Keratinocyte (primary cell): ENCODE measurements at regions not wholly inside any gene's neighbourhood (a gene's known extent, or its start where the extent isn't known, plus 50 kb on each side); places are given as distances from the start of the nearest gene placed in this dataset.

Experiments used
- EZH2 ChIP-seq: IDR thresholded peaks from one replicate; pipeline ENCODE4 v1.6.1; 2012; ENCODE audit warnings: inconsistent platforms, mild to moderate bottlenecking, low read length, moderate library complexity
- TF ChIP-seq, protein P1 (sequence below), 3 experiments: IDR thresholded peaks in 1 of 3; conservative IDR thresholded peaks in 1 of 3; optimal IDR thresholded peaks in 1 of 3; 2 replicates in 2 of 3; 3 replicates in 1 of 3; pipeline versions ENCODE3 to v1.5.1; 2011; ENCODE audit warnings: low read length in 3 of 3, mild to moderate bottlenecking in 3 of 3, moderate library complexity in 2 of 3, control low read depth in 1 of 3, inconsistent platforms in 1 of 3; ENCODE audit not compliant: insufficient read depth in 2 of 3; ENCODE audit errors: extremely low read depth in 1 of 3

DNA sequence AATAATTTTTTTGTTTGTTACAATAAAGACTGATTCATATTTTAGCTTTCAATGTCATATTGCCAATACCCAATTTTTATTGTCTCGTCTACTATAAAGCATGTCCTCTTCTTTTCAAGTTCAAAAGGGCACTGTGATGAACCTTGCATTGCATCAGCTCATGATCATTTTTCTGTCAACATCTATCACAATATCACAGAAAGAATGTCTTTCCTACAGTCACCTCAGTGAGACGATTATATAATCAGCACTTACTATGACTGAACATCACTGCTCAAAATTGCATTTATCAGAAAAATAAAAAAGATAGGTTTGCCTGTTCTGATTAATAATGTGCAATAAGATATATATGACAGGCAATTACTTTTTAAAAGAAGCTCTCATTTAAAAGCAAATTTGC is 228.7 kb upstream of the LRFN5 start:
- TF ChIP-seq, protein P1, sequence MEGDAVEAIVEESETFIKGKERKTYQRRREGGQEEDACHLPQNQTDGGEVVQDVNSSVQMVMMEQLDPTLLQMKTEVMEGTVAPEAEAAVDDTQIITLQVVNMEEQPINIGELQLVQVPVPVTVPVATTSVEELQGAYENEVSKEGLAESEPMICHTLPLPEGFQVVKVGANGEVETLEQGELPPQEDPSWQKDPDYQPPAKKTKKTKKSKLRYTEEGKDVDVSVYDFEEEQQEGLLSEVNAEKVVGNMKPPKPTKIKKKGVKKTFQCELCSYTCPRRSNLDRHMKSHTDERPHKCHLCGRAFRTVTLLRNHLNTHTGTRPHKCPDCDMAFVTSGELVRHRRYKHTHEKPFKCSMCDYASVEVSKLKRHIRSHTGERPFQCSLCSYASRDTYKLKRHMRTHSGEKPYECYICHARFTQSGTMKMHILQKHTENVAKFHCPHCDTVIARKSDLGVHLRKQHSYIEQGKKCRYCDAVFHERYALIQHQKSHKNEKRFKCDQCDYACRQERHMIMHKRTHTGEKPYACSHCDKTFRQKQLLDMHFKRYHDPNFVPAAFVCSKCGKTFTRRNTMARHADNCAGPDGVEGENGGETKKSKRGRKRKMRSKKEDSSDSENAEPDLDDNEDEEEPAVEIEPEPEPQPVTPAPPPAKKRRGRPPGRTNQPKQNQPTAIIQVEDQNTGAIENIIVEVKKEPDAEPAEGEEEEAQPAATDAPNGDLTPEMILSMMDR (optimal IDR thresholded peaks at IDR 0.05 in 1 of 3, IDR thresholded peaks at IDR 0.05 in 1 of 3, conservative IDR thresholded peaks at IDR 0.05 in 1 of 3; ENCODE audit: extremely low read depth in 1 of 3, insufficient read depth in 2 of 3, low read length in 3 of 3) = no peak
- no peak for TF ChIP-seq EZH2
